CD4-positive, alpha-beta T cell treated with Interleukin-17A for 4 hours (primary cell): ENCODE measurements at regions not wholly inside any gene's neighbourhood (a gene's known extent, or its start where the extent isn't known, plus 50 kb on each side); places are given as distances from the start of the nearest gene placed in this dataset.

Experiments used
- DNase-seq: peaks from one replicate; pipeline ENCODE4 v3.0.0-alpha.2; 2020; ENCODE audit warnings: mixed read lengths

- no peak for DNase-seq
Observed at GRCh38 chr13:34425327-34425949, 516.6 kb upstream of the NBEA start.

GRCh38 chr13:34428911-34429310 is 513.2 kb upstream of the NBEA start:
- DNase-seq, result no peak

GRCh38 chr13:34430294-34430693 is 511.8 kb upstream of the NBEA start:
- no peak for DNase-seq

GRCh38 chr13:34431827-34432581 is 510.1 kb upstream of the NBEA start:
- DNase-seq, result no peak

- no peak for DNase-seq
Observed at GRCh38 chr13:34435338-34435737, 506.7 kb upstream of the NBEA start.

GRCh38 chr13:34437873-34438272 is 504.2 kb upstream of the NBEA start:
- no peak for DNase-seq

- no peak for DNase-seq
Observed at GRCh38 chr13:34452831-34453230, 489.2 kb upstream of the NBEA start.

- no peak for DNase-seq
Observed at GRCh38 chr13:34458756-34459715, 483.0 kb upstream of the NBEA start.

- no peak for DNase-seq
Observed at GRCh38 chr13:34459856-34460255, 482.2 kb upstream of the NBEA start.

- DNase-seq, result no peak
Observed at GRCh38 chr13:34462843-34463242, 479.2 kb upstream of the NBEA start.

GRCh38 chr13:34464011-34464410 is 478.1 kb upstream of the NBEA start:
- DNase-seq, result no peak

GRCh38 chr13:34465423-34465922 is 476.6 kb upstream of the NBEA start:
- no peak for DNase-seq

GRCh38 chr13:34466301-34466700 is 475.8 kb upstream of the NBEA start:
- DNase-seq, result no peak

- no peak for DNase-seq
Observed at GRCh38 chr13:34467450-34468083, 474.5 kb upstream of the NBEA start.

- DNase-seq, result no peak
Observed at GRCh38 chr13:34469196-34469986, 472.7 kb upstream of the NBEA start.

GRCh38 chr13:34474187-34474868 is 467.7 kb upstream of the NBEA start:
- DNase-seq, result no peak

GRCh38 chr13:34478376-34478775 is 463.7 kb upstream of the NBEA start:
- DNase-seq, result no peak

- DNase-seq, result no peak
Observed at GRCh38 chr13:34502011-34502410, 440.1 kb upstream of the NBEA start.

GRCh38 chr13:34502621-34503020 is 439.4 kb upstream of the NBEA start:
- no peak for DNase-seq

GRCh38 chr13:34506796-34507195 is 435.3 kb upstream of the NBEA start:
- DNase-seq, result no peak

GRCh38 chr13:34507630-34508029 is 434.4 kb upstream of the NBEA start:
- no peak for DNase-seq
